ENCODE measurements at regions not wholly inside any gene's neighbourhood (a gene's known extent, or its start where the extent isn't known, plus 50 kb on each side); places are given as distances from the start of the nearest gene placed in this dataset.

DNA sequence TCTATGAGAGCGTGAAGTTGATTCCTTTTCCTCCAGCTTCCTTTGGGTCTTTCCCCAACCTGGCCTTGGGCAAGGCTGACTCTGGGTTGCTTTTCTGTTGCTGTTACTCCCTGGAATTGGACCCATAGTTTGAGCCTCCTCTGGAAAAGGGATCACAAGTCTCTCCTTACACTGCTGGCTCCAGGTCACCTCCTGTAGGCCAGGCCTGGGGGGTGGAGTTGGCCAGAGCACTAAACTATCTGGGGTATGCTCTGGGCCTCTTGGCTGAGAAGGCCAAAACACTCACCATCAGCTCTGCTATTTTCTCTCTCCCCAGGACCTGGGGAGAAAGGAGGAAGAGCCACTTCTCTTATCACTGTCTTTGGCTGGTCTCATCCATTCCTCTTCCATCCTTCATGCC, 56.5 kb upstream of the NCOA1 start:
- no peak overlapping the region for H2AK9ac ChIP-seq (replicated peaks; ENCODE audit: low read depth, low read length, poor library complexity)
- no peak overlapping the region for H3K23ac ChIP-seq (ENCODE audit: low read depth, low read length)
- H3K4ac ChIP-seq (ENCODE audit: low read depth, low read length): no peak overlapping the region
- H3K79me1 ChIP-seq (ENCODE audit: low read depth in 1 of 2, low read length in 2 of 2): no peaks in the 10 kb centered on the region
- ATAC-seq (ENCODE audit: low read depth): no peak; the same call in 1 of the 2 replicates
- DNase-seq: no peak
- dilution Hi-C loops (cut with HindIII; ENCODE audit: low sequenced_read_pairs, unreplicated experiment): no loop called here
- no peak overlapping the region for H2BK20ac ChIP-seq (ENCODE audit: low read depth, low read length)
- no CpG with 5 or more reads among the region's 1 CpG for WGBS, 2 experiments (ENCODE audit: extremely low coverage in 2 of 2, insufficient read length in 1 of 2)
- TF ChIP-seq NFE2L2 (IDR thresholded peaks at IDR 0.05; ENCODE audit: low read depth, low read length) (no peak), BHLHE40 (IDR thresholded peaks at IDR 0.05; ENCODE audit: low read depth, low read length) (no peak), MAFK (IDR thresholded peaks at IDR 0.05; ENCODE audit: low read depth, low read length) (no peak), MXI1 (IDR thresholded peaks at IDR 0.05; ENCODE audit: borderline replicate concordance, low read depth, low read length) (no peak), SMC3 (IDR thresholded peaks at IDR 0.05; ENCODE audit: low read depth, low read length) (no peak), CHD1 (IDR thresholded peaks at IDR 0.05; ENCODE audit: low read depth, low read length) (no peak), FOS (IDR thresholded peaks at IDR 0.05; ENCODE audit: low read depth, low read length) (no peak), MAZ (IDR thresholded peaks at IDR 0.05; ENCODE audit: borderline replicate concordance, low read depth, low read length) (no peak), POLR2A (IDR thresholded peaks at IDR 0.05; ENCODE audit: low read depth, low read length) (no peak), RFX5 (IDR thresholded peaks at IDR 0.05; ENCODE audit: low read depth, low read length) (no peak), RCOR1 (IDR thresholded peaks at IDR 0.05; ENCODE audit: insufficient replicate concordance, low read length) (no peak), RAD21 (IDR thresholded peaks at IDR 0.05; ENCODE audit: low read length) (no peak), CEBPB (IDR thresholded peaks at IDR 0.05; ENCODE audit: low read depth, low read length) (no peak)
- TF ChIP-seq, protein P1, sequence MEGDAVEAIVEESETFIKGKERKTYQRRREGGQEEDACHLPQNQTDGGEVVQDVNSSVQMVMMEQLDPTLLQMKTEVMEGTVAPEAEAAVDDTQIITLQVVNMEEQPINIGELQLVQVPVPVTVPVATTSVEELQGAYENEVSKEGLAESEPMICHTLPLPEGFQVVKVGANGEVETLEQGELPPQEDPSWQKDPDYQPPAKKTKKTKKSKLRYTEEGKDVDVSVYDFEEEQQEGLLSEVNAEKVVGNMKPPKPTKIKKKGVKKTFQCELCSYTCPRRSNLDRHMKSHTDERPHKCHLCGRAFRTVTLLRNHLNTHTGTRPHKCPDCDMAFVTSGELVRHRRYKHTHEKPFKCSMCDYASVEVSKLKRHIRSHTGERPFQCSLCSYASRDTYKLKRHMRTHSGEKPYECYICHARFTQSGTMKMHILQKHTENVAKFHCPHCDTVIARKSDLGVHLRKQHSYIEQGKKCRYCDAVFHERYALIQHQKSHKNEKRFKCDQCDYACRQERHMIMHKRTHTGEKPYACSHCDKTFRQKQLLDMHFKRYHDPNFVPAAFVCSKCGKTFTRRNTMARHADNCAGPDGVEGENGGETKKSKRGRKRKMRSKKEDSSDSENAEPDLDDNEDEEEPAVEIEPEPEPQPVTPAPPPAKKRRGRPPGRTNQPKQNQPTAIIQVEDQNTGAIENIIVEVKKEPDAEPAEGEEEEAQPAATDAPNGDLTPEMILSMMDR (conservative IDR thresholded peaks at IDR 0.05; ENCODE audit: low read depth, low read length): no peak
- TF ChIP-seq, protein P2, sequence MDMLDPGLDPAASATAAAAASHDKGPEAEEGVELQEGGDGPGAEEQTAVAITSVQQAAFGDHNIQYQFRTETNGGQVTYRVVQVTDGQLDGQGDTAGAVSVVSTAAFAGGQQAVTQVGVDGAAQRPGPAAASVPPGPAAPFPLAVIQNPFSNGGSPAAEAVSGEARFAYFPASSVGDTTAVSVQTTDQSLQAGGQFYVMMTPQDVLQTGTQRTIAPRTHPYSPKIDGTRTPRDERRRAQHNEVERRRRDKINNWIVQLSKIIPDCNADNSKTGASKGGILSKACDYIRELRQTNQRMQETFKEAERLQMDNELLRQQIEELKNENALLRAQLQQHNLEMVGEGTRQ (IDR thresholded peaks at IDR 0.05; ENCODE audit: low read depth, low read length): no peak
- TF ChIP-seq, protein P3, sequence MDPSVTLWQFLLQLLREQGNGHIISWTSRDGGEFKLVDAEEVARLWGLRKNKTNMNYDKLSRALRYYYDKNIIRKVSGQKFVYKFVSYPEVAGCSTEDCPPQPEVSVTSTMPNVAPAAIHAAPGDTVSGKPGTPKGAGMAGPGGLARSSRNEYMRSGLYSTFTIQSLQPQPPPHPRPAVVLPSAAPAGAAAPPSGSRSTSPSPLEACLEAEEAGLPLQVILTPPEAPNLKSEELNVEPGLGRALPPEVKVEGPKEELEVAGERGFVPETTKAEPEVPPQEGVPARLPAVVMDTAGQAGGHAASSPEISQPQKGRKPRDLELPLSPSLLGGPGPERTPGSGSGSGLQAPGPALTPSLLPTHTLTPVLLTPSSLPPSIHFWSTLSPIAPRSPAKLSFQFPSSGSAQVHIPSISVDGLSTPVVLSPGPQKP (IDR thresholded peaks at IDR 0.05; ENCODE audit: borderline replicate concordance, low read depth, low read length): no peak
- no peak overlapping the region for H3K4me3 ChIP-seq (ENCODE audit: insufficient read depth, low read depth, low read length)
- H3K18ac ChIP-seq (ENCODE audit: low read depth, low read length): no peak overlapping the region
- no peak overlapping the region for H3K14ac ChIP-seq (replicated peaks; ENCODE audit: low read depth, low read length)
- H3K4me2 ChIP-seq (ENCODE audit: low read depth, low read length): no peak overlapping the region
- H3K36me3 ChIP-seq (ENCODE audit: control insufficient read depth, insufficient read depth, low read length): no peaks in the 10 kb centered on the region
- no peaks in the 10 kb centered on the region for H3K9me3 ChIP-seq (ENCODE audit: control insufficient read depth, insufficient read depth, low read length)
- no peak overlapping the region for H2BK5ac ChIP-seq (ENCODE audit: low read depth, low read length, poor library complexity, severe bottlenecking)
- no peak overlapping the region for H3K9ac ChIP-seq (ENCODE audit: low read depth, low read length)
- no peak overlapping the region for H2BK120ac ChIP-seq (ENCODE audit: low read depth, low read length)
- ChIA-PET CTCF (interaction anchor here (1.1 kb wide), 1 partner anchor 11 kb away, joined by 4 read pairs; no protein-coding TSS in a partner anchor), POLR2A (ENCODE audit: unreplicated experiment) (no interaction called here)
- no peaks in the 10 kb centered on the region; the same call in none of the 2 replicates for H3K27me3 ChIP-seq (ENCODE audit: control insufficient read depth, insufficient read depth, low read length)
- intact Hi-C loops (cut with micrococcal nuclease): no loop called here
- no peak overlapping the region for H3K27ac ChIP-seq (ENCODE audit: insufficient read depth, low read length)
- no peak overlapping the region for H4K91ac ChIP-seq (ENCODE audit: insufficient read depth, low read depth, low read length)
- H4K5ac ChIP-seq (ENCODE audit: low read depth, low read length): no peak overlapping the region
- H3K9me1 ChIP-seq (ENCODE audit: insufficient read depth, low read length): peaks cover 3% of the 10 kb centered on the region; the same call in 1 of the 2 replicates
- H4K8ac ChIP-seq (ENCODE audit: low read depth in 2 of 2, low read length in 2 of 2): no peak overlapping the region
- no peaks in the 10 kb centered on the region for H4K20me1 ChIP-seq (ENCODE audit: insufficient read depth, low read length)
- no peak overlapping the region for H3K56ac ChIP-seq (ENCODE audit: extremely low read depth, insufficient read depth, low read length)
- H3K4me1 ChIP-seq (ENCODE audit: control insufficient read depth, insufficient read depth, low read length): no peaks in the 10 kb centered on the region
- H2BK15ac ChIP-seq (ENCODE audit: low read depth, low read length): no peak overlapping the region
- no peak overlapping the region for H2AK5ac ChIP-seq (ENCODE audit: low read depth, low read length)
- BruUV-seq (replicated peaks): no TSS peak
- H2AFZ ChIP-seq (replicated peaks; ENCODE audit: low read length, poor library complexity): no peak overlapping the region
- in situ Hi-C loops (cut with MboI; ENCODE audit: low sequenced_read_pairs): no loop called here

Data from IMR-90 (cell line).